HG02642 (cell line): ENCODE measurements at regions not wholly inside any gene's neighbourhood (a gene's known extent, or its start where the extent isn't known, plus 50 kb on each side); places are given as distances from the start of the nearest gene placed in this dataset.
A peak's percentile ranks its signal among the peaks of the same experiment; 100 is the strongest.
"Not testable (repeated sequence)": the region's sequence is repeated elsewhere in the genome, so short reads cannot be mapped to it uniquely, and the experiment has no call there.

ENCODE experiments used
- ATAC-seq: cut with Tn5 transposase; IDR thresholded peaks from one replicate; pipeline ENCODE4 v1.9.1; 2021; ENCODE audit warnings: mild to moderate bottlenecking; ENCODE audit not compliant: unreplicated experiment, poor library complexity

DNA sequence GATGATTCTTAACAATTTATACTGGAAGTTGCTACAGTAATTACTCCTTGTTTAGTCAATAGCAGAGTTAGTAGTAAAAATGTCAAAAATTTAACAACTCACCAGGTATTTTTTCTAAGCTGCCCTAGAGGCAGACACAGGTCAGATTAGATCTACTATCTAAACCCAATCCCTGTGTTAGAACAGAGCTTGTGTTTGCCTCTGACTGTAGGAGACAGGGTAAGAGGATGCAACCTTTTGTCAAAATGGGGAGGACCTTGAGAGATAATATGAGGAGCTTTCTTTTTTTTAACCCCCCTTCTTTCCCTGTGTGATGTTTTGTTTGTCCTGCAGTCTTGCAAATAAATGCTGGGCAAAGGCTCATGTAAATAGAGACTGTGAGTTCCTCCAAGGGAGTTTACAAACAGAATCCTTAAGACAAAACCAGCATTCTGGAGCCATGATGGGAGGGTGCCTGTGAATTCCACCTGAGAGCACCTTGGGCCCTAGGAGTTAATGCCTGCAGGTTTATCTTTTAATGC is 353.1 kb downstream of the GATA3 start:
- ATAC-seq: no peak

DNA sequence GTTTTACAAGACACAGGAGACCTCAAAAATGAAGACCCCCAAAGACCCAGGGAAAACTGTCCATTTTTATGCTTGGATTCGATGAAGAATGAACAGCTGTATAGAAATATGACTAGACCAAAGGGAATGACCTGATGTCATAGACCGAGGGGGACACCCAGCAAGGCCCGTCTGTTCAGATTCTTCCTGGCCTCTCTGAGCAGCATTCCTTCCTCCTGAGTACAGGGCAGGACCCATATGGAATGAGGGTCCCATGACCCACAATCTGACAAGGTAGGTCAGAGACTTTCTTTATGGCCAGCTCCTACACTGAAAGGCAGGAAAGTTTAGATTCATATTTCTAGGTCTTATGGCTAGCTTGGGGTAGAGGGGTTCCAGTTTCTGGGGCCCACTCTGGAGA is 356.0 kb downstream of the GATA3 start:
- ATAC-seq: no peak

- no peak for ATAC-seq
These were observed 358.1 kb downstream of the GATA3 start for GRCh38 chr10:8412541-8412940.

DNA sequence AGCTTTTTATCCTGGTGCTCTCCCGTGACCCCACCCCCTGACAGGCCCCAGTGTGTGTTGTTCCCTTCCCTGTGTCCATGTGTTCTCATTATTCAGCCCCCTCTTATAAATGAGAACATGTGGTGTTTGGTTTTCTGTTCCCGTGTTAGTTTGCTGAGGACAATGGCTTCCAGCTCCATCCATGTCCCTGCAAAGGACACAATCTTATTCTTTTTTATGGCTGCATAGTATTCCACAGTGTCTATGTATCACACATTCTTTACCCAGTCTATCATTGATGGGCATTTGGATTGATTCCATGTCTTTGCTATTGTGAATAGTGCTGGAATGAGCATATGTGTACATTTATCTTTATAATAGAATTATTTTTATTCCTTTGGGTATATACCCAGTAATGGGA is 360.5 kb downstream of the GATA3 start:
- not testable (repeated sequence) for ATAC-seq

- ATAC-seq: peak; percentile 46
These were observed 361.8 kb downstream of the GATA3 start for GRCh38 chr10:8416192-8416701.

- peak; percentile 31 for ATAC-seq
These were observed 362.3 kb downstream of the GATA3 start for GRCh38 chr10:8416760-8417159.

- ATAC-seq: no peak
These were observed 363.1 kb downstream of the GATA3 start for GRCh38 chr10:8417631-8418030.

DNA sequence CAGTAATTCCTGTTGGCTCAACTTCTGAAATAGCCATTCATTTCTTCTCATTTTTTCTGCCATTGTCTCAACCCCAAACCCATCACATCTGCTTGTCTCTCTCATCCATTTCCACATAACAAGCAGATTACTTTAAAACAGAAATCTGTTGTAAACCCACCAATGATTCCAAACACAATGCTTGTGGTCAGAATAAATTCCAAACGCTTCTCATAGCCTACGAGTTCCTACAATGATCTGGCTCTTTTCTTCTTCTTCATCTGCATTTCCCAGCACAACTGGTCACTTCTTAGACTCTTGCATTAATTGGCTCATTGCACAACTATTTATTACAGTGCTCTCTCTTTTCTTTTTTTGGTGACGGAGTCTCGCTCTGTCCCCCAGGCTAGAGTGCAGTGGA is 364.1 kb downstream of the GATA3 start:
- ATAC-seq: no peak

DNA sequence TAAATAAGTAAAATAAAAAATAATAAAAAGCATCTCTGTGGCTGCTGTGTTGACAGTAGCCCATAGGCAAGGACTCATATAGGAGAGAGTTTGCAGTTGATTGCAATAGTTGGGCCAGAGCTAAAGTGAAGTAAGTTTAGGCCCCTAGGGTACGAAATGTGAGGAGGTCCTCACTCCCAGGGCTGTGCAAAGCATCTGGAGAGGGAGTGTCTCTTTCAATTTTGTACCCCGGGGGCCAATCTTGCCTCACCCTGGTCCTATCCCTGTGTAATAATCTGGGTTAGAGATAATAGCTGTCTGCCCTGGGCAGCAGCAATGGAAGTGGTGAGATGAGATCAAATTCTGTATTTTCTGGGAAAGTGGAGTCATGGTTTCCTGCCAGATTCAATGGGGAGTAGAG is 365.7 kb downstream of the GATA3 start:
- ATAC-seq: no peak

GRCh38 chr10:8424555-8425211 is 370.2 kb downstream of the GATA3 start:
- ATAC-seq: no peak

- ATAC-seq: no peak
These were observed 374.2 kb downstream of the GATA3 start for GRCh38 chr10:8428654-8429053.

DNA sequence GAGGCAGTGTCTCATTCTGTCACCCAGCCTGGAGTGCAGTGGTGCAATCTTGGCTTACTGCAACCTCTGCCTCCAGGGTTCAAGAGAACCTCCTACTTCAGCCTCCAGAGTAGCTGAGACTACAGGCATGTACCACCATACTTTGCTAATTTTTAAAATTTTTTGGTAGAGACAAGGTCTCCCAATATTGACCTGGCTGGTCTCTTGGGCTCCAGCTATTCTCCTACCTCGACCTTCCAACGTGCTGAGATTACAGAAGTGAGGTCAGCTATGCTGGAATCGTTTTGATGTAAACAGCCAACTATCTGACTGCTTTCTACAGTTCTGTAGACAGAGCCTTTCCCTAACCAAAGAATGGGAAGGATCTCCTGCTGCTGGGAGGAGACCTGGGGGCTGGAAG is 375.8 kb downstream of the GATA3 start:
- no peak for ATAC-seq

DNA sequence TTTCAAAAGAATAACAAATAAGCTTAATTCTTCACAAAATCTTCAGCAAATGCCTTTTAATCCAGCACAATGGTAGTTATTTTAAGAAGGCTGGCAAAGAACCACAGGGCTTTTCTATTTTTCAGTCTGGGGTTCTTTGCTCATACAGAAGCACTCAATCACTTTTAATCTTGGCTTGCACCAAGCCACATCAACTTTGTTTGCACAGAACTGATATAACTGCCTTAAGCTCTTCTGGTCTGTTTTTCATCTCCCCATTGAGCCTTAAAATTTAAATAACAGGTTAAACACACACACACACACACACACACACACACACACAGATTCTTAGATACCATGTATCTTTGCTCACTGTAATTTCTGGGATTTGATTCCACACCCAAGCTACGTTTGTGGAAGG is 377.0 kb downstream of the GATA3 start:
- no peak for ATAC-seq

GRCh38 chr10:8435186-8436055 is 380.9 kb downstream of the GATA3 start:
- no peak for ATAC-seq

GRCh38 chr10:8437896-8438295 is 383.4 kb downstream of the GATA3 start:
- ATAC-seq: no peak

DNA sequence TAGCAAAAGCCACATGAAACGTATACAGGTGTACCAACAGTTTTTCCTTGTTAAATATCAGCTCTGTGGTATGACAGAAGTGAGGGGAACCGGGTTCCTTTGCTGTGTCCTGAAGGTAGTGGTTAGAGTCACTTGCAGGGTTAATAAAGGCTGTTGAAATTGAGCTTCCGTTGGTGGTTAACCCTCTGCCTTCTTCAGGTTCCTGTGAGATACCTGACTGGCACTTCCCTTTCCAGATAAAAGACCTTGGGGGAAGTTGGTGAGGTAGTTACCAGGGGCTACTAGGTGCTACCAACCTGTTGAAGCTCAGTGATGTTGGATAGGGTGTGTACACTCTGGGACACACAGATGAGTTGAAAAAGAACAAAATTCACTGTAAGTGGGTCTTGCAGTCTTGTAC is 384.1 kb downstream of the GATA3 start:
- ATAC-seq: no peak

GRCh38 chr10:8439040-8439439 is 384.6 kb downstream of the GATA3 start:
- ATAC-seq: no peak

GRCh38 chr10:8444630-8445029 is 390.1 kb downstream of the GATA3 start:
- ATAC-seq: no peak

- no peak for ATAC-seq
These were observed 390.9 kb downstream of the GATA3 start for GRCh38 chr10:8445353-8445752.

DNA sequence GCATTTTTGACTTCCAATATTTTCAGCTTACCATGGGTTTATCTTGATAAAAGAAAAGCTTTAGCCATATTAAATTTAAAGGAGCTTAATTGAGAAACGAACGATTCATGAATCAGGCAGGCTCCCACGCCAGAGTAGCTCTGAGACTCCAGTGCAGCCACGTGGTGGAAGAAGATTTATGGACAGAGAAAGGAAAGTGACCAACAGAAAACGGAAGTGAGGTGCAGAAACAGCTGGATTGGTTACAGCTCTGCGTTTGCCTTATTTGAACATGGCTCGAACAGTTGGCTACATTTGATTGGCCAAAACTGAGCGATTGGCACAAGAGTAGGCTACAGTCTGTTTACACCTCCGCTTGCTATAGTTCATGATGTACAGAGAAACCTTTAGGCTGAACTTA is 395.4 kb downstream of the GATA3 start:
- ATAC-seq: no peak

DNA sequence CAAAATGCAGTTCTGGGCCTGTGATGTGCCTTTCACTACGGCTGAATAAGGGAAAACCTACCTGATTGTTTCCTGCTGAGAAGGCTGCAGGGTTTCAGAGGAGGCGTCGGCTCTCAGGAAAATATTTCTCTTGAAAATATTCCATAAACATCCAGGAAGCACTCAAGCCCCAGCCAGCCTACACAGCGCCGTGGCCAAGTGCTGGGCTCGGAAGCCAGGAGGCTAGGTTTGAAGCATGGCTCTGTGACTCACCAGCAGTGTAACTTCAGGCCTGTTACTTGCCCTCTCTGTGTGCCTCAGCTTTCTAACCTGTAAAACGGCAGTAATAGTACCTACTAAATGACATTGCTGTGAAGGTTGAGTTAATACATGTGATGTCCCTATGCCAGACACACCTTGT is 399.1 kb downstream of the GATA3 start:
- ATAC-seq: no peak
